ENCODE measurements at regions not wholly inside any gene's neighbourhood (a gene's known extent, or its start where the extent isn't known, plus 50 kb on each side); places are given as distances from the start of the nearest gene placed in this dataset.

DNA sequence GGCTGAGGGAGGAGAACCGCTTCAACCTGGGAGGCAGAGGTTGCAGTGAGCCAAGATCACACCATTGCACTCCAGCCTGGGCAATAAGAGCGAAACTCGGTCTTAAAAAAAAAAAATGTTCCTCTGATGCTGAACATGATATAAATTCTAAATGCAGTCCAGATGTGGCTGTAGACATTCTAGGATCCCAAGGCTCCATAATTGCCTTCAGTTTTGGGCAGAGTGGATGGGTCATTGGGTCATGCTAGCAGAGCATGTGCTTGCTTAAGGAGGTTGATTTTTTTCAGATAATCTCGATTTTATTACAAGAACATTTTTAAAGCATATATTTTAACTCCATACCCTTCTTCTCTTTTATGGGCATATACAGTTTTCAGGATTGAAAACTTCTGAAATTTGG, 112.0 kb downstream of the UTRN start:
- Histone ChIP-seq H3K9me3 (ENCODE audit: low read depth, low read length) (no peaks in the 10 kb centered on the region), H3K27me3 (ENCODE audit: insufficient read depth, low read length) (no peaks in the 10 kb centered on the region), H3K79me2 (ENCODE audit: insufficient read depth, low read length) (peaks cover 80% of the 10 kb centered on the region), H3K36me3 (ENCODE audit: insufficient read depth, low read length) (no peaks in the 10 kb centered on the region), H3K4me2 (ENCODE audit: insufficient read depth, low read length) (no peak overlapping the region), H3K27ac (ENCODE audit: low read depth, low read length) (no peak overlapping the region), H3K4me1 (ENCODE audit: insufficient read depth, low read length) (peaks cover 6% of the 10 kb centered on the region), H3K4me3 (ENCODE audit: insufficient read depth, low read length) (no peak overlapping the region), H2AFZ (ENCODE audit: low read length) (no peak overlapping the region), H4K20me1 (ENCODE audit: insufficient read depth, low read length) (peaks cover 8% of the 10 kb centered on the region)
- no peak for DNase-seq (ENCODE audit: insufficient read length, low spot score, missing footprints)
- TF ChIP-seq, protein P1, sequence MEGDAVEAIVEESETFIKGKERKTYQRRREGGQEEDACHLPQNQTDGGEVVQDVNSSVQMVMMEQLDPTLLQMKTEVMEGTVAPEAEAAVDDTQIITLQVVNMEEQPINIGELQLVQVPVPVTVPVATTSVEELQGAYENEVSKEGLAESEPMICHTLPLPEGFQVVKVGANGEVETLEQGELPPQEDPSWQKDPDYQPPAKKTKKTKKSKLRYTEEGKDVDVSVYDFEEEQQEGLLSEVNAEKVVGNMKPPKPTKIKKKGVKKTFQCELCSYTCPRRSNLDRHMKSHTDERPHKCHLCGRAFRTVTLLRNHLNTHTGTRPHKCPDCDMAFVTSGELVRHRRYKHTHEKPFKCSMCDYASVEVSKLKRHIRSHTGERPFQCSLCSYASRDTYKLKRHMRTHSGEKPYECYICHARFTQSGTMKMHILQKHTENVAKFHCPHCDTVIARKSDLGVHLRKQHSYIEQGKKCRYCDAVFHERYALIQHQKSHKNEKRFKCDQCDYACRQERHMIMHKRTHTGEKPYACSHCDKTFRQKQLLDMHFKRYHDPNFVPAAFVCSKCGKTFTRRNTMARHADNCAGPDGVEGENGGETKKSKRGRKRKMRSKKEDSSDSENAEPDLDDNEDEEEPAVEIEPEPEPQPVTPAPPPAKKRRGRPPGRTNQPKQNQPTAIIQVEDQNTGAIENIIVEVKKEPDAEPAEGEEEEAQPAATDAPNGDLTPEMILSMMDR (IDR thresholded peaks at IDR 0.05; ENCODE audit: extremely low read depth, low read depth, low read length), result no peak

DNA sequence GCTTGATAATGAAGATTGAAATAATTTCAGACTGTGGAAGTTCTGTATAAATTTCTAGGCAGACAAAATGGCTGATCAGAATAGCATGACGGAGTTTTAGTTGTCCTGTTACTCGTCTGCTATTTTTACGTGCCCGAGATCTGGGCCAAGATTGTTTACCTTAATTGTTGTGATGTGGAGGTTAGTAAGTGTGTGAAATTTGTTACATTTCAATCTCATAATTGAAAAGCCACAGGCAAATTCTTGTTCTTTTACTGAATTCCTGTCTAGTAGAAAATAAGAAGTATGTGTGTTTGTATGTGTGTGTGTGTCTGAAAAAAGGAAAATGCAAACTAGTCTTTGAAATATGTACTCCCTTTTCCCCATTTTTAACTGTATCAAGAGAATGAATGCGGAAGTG, 115.2 kb downstream of the UTRN start:
- no peak overlapping the region for H3K4me3 ChIP-seq (ENCODE audit: insufficient read depth, low read length)
- H3K36me3 ChIP-seq (ENCODE audit: insufficient read depth, low read length), result no peaks in the 10 kb centered on the region
- no peak overlapping the region for H2AFZ ChIP-seq (ENCODE audit: low read length)
- no peaks in the 10 kb centered on the region for H3K9me3 ChIP-seq (ENCODE audit: low read depth, low read length)
- DNase-seq (ENCODE audit: insufficient read length, low spot score, missing footprints), result no peak
- no peaks in the 10 kb centered on the region for H3K4me1 ChIP-seq (ENCODE audit: insufficient read depth, low read length)
- peaks cover 82% of the 10 kb centered on the region for H3K79me2 ChIP-seq (ENCODE audit: insufficient read depth, low read length)
- H3K27me3 ChIP-seq (ENCODE audit: insufficient read depth, low read length), result no peaks in the 10 kb centered on the region
- TF ChIP-seq, protein P1 (IDR thresholded peaks at IDR 0.05; ENCODE audit: extremely low read depth, low read depth, low read length), result no peak
- H3K27ac ChIP-seq (ENCODE audit: low read depth, low read length), result no peak overlapping the region
- peaks cover 8% of the 10 kb centered on the region for H4K20me1 ChIP-seq (ENCODE audit: insufficient read depth, low read length)
- H3K4me2 ChIP-seq (ENCODE audit: insufficient read depth, low read length), result no peak overlapping the region

DNA sequence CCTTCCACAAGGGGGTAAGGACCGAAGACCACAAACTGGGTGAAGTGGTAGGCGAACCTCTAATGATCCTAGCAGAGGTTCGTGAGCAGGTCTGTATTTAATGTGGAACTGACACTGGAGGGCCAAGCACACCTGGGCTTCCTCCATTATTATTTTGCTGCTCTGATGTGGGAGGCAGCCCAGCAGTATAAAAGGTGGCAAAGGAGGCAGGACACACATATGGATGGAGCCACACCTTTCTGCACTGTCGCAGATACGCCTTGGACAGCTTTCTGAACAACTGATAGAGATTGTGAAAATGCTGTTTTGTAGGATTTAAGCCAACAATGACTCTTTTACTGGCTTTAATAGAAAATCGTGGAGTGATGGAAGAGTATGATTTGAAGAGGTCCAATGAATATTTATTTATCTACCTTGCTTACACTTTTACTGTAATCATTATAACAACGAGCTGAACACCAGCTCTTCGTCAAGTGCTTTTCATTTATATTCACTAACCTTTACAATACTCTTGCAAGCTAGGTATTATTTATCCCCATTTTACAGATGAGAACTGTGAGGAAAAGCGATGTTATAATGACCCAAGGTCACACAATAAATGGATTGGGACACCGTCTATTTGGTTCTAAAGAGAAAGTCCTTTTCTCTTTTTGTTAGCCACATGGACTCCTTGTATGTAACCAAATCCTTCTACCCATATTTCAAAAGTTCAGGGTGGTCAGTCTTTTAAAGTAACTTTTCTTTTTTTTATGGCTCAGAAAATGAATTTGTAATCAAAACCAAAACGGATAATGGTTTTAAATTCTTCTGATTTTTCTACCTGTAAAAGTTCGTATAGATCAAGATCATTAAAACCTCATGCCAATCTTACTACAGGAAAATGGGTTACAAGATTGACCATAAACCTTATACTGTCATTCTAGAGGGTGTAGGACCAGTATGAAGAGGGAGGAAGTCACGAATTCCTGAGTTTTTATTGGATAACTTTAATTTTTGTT, 116.9 kb downstream of the UTRN start:
- Histone ChIP-seq H3K36me3 (ENCODE audit: insufficient read depth, low read length) (no peaks in the 10 kb centered on the region), H3K4me3 (ENCODE audit: insufficient read depth, low read length) (no peak overlapping the region), H3K4me2 (ENCODE audit: insufficient read depth, low read length) (no peak overlapping the region), H3K79me2 (ENCODE audit: insufficient read depth, low read length) (peaks cover 77% of the 10 kb centered on the region), H3K4me1 (ENCODE audit: insufficient read depth, low read length) (no peaks in the 10 kb centered on the region), H3K27ac (ENCODE audit: low read depth, low read length) (no peak overlapping the region), H3K27me3 (ENCODE audit: insufficient read depth, low read length) (no peaks in the 10 kb centered on the region), H3K9me3 (ENCODE audit: low read depth, low read length) (no peaks in the 10 kb centered on the region), H4K20me1 (ENCODE audit: insufficient read depth, low read length) (peaks cover 8% of the 10 kb centered on the region), H2AFZ (ENCODE audit: low read length) (no peak overlapping the region)
- TF ChIP-seq, protein P1 (IDR thresholded peaks at IDR 0.05; ENCODE audit: extremely low read depth, low read depth, low read length), result no peak
- no peak for DNase-seq (ENCODE audit: insufficient read length, low spot score, missing footprints)

DNA sequence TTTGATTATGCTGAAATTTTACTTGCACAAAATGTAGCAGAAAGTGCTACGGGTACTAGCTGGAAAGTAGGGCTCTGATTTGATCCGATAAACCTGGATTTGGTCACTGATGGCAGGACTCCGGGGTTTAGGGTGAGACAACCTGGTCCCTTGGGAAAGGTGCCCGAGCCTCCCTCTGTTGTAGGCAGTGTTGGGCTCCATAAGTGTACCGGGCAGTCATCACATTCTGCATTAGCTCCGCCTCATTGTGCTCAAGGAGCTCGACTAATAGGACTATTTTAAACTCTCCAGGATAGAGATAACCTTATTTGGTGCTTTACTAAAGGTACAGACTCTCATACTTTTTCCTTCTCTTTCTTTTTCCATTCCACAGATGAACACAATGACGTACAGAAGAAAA, 117.6 kb downstream of the UTRN start:
- Histone ChIP-seq H3K4me1 (ENCODE audit: insufficient read depth, low read length) (no peaks in the 10 kb centered on the region), H3K27me3 (ENCODE audit: insufficient read depth, low read length) (no peaks in the 10 kb centered on the region), H4K20me1 (ENCODE audit: insufficient read depth, low read length) (peaks cover 11% of the 10 kb centered on the region), H3K4me3 (ENCODE audit: insufficient read depth, low read length) (no peak overlapping the region), H3K36me3 (ENCODE audit: insufficient read depth, low read length) (no peaks in the 10 kb centered on the region), H3K9me3 (ENCODE audit: low read depth, low read length) (no peaks in the 10 kb centered on the region), H2AFZ (ENCODE audit: low read length) (no peak overlapping the region), H3K4me2 (ENCODE audit: insufficient read depth, low read length) (no peak overlapping the region), H3K27ac (ENCODE audit: low read depth, low read length) (no peak overlapping the region), H3K79me2 (ENCODE audit: insufficient read depth, low read length) (peaks cover 77% of the 10 kb centered on the region)
- no peak for DNase-seq (ENCODE audit: insufficient read length, low spot score, missing footprints)
- TF ChIP-seq, protein P1 (IDR thresholded peaks at IDR 0.05; ENCODE audit: extremely low read depth, low read depth, low read length), result no peak

Measured in osteoblast (primary cell).